Hepatocyte (in vitro differentiated cells): ENCODE measurements at regions not wholly inside any gene's neighbourhood (a gene's known extent, or its start where the extent isn't known, plus 50 kb on each side); places are given as distances from the start of the nearest gene placed in this dataset.
"Not testable (repeated sequence)": the region's sequence is repeated elsewhere in the genome, so short reads cannot be mapped to it uniquely, and the experiment has no call there.

Experiments
- DNase-seq: peaks from one replicate; pipeline ENCODE4 v3.0.0-alpha.2; 2016; ENCODE audit warnings: low spot score
- H2AFZ ChIP-seq: fragments of 200-600 bp; sonication (generic); 2 replicates; pipeline ENCODE4 v1.6.0; 2016; ENCODE audit warnings: antibody characterized with exemption, mild to moderate bottlenecking
- H3K27ac ChIP-seq: fragments of 200-600 bp; sonication (generic); 2 replicates; pipeline ENCODE4 v1.5.1; 2016; ENCODE audit warnings: mild to moderate bottlenecking
- H3K27me3 ChIP-seq: fragments of 200-600 bp; sonication (generic); 2 replicates; pipeline ENCODE4 v1.6.1; 2016
- H3K36me3 ChIP-seq: fragments of 200-600 bp; sonication (generic); replicated peaks from 2 replicates; pipeline ENCODE4 v1.5.1; 2016; ENCODE audit warnings: low read depth; ENCODE audit not compliant: insufficient read depth
- H3K4me1 ChIP-seq: fragments of 200-600 bp; sonication (generic); 2 replicates; pipeline ENCODE4 v1.5.1; 2016; ENCODE audit warnings: mild to moderate bottlenecking, moderate library complexity; ENCODE audit not compliant: insufficient read depth
- H3K4me2 ChIP-seq: fragments of 200-600 bp; sonication (generic); 2 replicates; pipeline ENCODE4 v1.6.0; 2016
- H3K4me3 ChIP-seq: fragments of 200-600 bp; sonication (generic); 2 replicates; pipeline ENCODE4 v1.5.1; 2016; ENCODE audit warnings: mild to moderate bottlenecking
- H3K79me2 ChIP-seq: fragments of 200-600 bp; sonication (generic); 2 replicates; pipeline ENCODE4 v1.6.0; 2017; ENCODE audit warnings: mild to moderate bottlenecking
- H3K9me2 ChIP-seq: fragments of 200-600 bp; sonication (generic); replicated peaks from 2 replicates; pipeline ENCODE4 v1.6.0; 2017; ENCODE audit warnings: mild to moderate bottlenecking; ENCODE audit not compliant: insufficient read depth
- H3K9me3 ChIP-seq: fragments of 200-600 bp; sonication (generic); 2 replicates; pipeline ENCODE4 v1.5.1; 2016; ENCODE audit warnings: low read depth, mild to moderate bottlenecking
- H4K20me1 ChIP-seq: fragments of 200-600 bp; sonication (generic); 2 replicates; pipeline ENCODE4 v1.6.0; 2016; ENCODE audit warnings: mild to moderate bottlenecking; ENCODE audit not compliant: insufficient read depth, poor library complexity, severe bottlenecking
- CTCF ChIP-seq: fragments of 200-600 bp; sonication (generic); IDR thresholded peaks from 2 replicates; pipeline ENCODE4 v1.5.1; 2016; ENCODE audit warnings: antibody characterized with exemption, mild to moderate bottlenecking; ENCODE audit not compliant: poor library complexity
- EZH2 ChIP-seq: fragments of 200-600 bp; sonication (generic); IDR thresholded peaks from 2 replicates; pipeline ENCODE4 v1.6.1; 2016; ENCODE audit warnings: antibody characterized with exemption, mild to moderate bottlenecking, borderline replicate concordance
- EZH2phosphoT487 ChIP-seq: fragments of 200-600 bp; sonication (generic); IDR thresholded peaks from one replicate; pipeline ENCODE4 v1.6.1; 2018; ENCODE audit warnings: antibody characterized with exemption, mild to moderate bottlenecking, low read depth, moderate library complexity; ENCODE audit not compliant: unreplicated experiment, severe bottlenecking
- WGBS: methylation state at CpG from one replicate; pipeline ENCODE4 v1.1.6; 2016; ENCODE audit warnings: low lambda C conversion rate; ENCODE audit errors: missing lambda C conversion rate; 5-methylcytosine and 5-hydroxymethylcytosine counted together

- Histone ChIP-seq H3K4me2 (no peak overlapping the region), H3K79me2 (no peaks in the 10 kb centered on the region), H3K9me3 (no peaks in the 10 kb centered on the region), H3K36me3 (no peaks in the 10 kb centered on the region), H3K9me2 (no peaks in the 10 kb centered on the region), H4K20me1 (no peaks in the 10 kb centered on the region), H3K4me3 (no peak overlapping the region), H3K27ac (no peak overlapping the region), H3K27me3 (no peaks in the 10 kb centered on the region), H2AFZ (no peak overlapping the region), H3K4me1 (no peaks in the 10 kb centered on the region)
- DNase-seq: no peak
- 72% methylated on average over 11 of the region's 11 CpGs for WGBS
- TF ChIP-seq EZH2phosphoT487 (no peak), CTCF (no peak), EZH2 (no peak)
These were observed 1352.5 kb downstream of the UQCRFS1 start for GRCh38 chr19:27860309-27860934.

GRCh38 chr19:27859689-27860088 is 1353.3 kb downstream of the UQCRFS1 start:
- Histone ChIP-seq H3K9me3 (no peaks in the 10 kb centered on the region), H2AFZ (no peak overlapping the region), H3K9me2 (no peaks in the 10 kb centered on the region), H3K27ac (no peak overlapping the region), H3K4me2 (no peak overlapping the region), H3K4me3 (no peak overlapping the region), H4K20me1 (no peaks in the 10 kb centered on the region), H3K79me2 (no peaks in the 10 kb centered on the region), H3K36me3 (no peaks in the 10 kb centered on the region), H3K4me1 (no peaks in the 10 kb centered on the region), H3K27me3 (no peaks in the 10 kb centered on the region)
- DNase-seq: no peak
- 86% methylated on average over 6 of the region's 6 CpGs for WGBS
- TF ChIP-seq EZH2: no peak
- TF ChIP-seq EZH2phosphoT487: no peak
- TF ChIP-seq CTCF: no peak

GRCh38 chr19:27858981-27859581 is 1353.9 kb downstream of the UQCRFS1 start:
- Histone ChIP-seq H4K20me1 (no peaks in the 10 kb centered on the region), H3K27me3 (no peaks in the 10 kb centered on the region), H3K36me3 (no peaks in the 10 kb centered on the region), H3K79me2 (no peaks in the 10 kb centered on the region), H3K4me2 (no peak overlapping the region), H2AFZ (no peak overlapping the region), H3K27ac (no peak overlapping the region), H3K4me1 (no peaks in the 10 kb centered on the region), H3K9me2 (no peaks in the 10 kb centered on the region), H3K4me3 (no peak overlapping the region), H3K9me3 (no peaks in the 10 kb centered on the region)
- 72% methylated on average over 7 of the region's 7 CpGs for WGBS
- DNase-seq: no peak
- TF ChIP-seq EZH2phosphoT487: no peak
- TF ChIP-seq EZH2: no peak
- TF ChIP-seq CTCF: no peak

- H3K27me3 ChIP-seq, H3K36me3 ChIP-seq, DNase-seq, H4K20me1 ChIP-seq, H3K4me3 ChIP-seq, H3K4me2 ChIP-seq, H3K4me1 ChIP-seq, H3K9me3 ChIP-seq, H3K27ac ChIP-seq, H2AFZ ChIP-seq, H3K79me2 ChIP-seq, H3K9me2 ChIP-seq: not testable (repeated sequence)
- WGBS: 82% methylated on average over 7 of the region's 7 CpGs
These were observed 1360.0 kb downstream of the UQCRFS1 start for GRCh38 chr19:27852931-27853330.
